HuH-7.5 (cell line): ENCODE measurements at regions not wholly inside any gene's neighbourhood (a gene's known extent, or its start where the extent isn't known, plus 50 kb on each side); places are given as distances from the start of the nearest gene placed in this dataset.

Experiments used
- DNase-seq: peaks from one replicate; pipeline ENCODE4 v3.0.0; 2011; ENCODE audit warnings: low spot score

GRCh38 chr4:104418286-104418685 is 76.4 kb downstream of the CXXC4 start:
- DNase-seq: no peak

GRCh38 chr4:104417357-104417882 is 77.3 kb downstream of the CXXC4 start:
- DNase-seq: no peak

GRCh38 chr4:104416725-104417356 is 77.9 kb downstream of the CXXC4 start:
- DNase-seq: no peak

GRCh38 chr4:104413487-104413886 is 81.2 kb downstream of the CXXC4 start:
- no peak for DNase-seq

DNA sequence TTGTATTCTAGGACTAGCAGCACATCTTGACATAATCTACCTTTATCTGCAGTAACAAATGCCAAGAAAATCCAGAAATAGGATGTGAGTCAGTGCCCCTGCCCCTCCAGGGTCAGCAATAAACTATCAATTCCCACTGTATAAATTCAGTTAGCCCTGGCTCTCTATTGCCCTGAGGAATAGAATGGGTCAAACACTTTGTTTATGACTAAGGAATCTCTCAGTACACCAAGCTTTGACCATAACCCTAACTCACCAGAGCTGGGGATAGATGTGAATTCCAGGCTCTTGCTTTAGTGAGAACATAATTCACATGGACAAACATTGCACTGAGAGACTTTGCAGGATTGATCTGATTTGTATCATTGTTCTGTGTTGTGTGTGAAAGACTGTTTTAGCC is 82.3 kb downstream of the CXXC4 start:
- no peak for DNase-seq

GRCh38 chr4:104411502-104411901 is 83.2 kb downstream of the CXXC4 start:
- no peak for DNase-seq

DNA sequence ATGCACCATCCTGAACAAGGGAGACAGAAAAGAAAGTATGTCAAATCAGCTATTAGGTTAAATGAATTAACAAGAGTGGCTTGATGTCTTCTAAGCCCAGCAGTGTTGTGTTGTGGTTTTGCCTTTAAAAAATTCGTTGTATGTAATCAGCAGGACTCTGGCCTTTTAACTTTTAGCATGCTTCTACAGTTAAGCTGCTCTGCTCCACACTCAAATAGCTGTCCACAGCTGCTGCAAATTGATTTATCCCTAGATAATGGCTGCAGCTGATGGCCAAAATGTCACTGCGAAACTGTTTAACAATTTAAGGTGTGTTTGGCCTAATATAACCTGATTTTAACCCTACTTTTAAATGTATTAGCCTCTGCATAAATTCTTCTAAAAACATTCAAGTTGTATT is 85.8 kb downstream of the CXXC4 start:
- no peak for DNase-seq

GRCh38 chr4:104404361-104404760 is 90.3 kb downstream of the CXXC4 start:
- no peak for DNase-seq

- no peak for DNase-seq
These were observed 99.5 kb downstream of the CXXC4 start for GRCh38 chr4:104395168-104395614.

DNA sequence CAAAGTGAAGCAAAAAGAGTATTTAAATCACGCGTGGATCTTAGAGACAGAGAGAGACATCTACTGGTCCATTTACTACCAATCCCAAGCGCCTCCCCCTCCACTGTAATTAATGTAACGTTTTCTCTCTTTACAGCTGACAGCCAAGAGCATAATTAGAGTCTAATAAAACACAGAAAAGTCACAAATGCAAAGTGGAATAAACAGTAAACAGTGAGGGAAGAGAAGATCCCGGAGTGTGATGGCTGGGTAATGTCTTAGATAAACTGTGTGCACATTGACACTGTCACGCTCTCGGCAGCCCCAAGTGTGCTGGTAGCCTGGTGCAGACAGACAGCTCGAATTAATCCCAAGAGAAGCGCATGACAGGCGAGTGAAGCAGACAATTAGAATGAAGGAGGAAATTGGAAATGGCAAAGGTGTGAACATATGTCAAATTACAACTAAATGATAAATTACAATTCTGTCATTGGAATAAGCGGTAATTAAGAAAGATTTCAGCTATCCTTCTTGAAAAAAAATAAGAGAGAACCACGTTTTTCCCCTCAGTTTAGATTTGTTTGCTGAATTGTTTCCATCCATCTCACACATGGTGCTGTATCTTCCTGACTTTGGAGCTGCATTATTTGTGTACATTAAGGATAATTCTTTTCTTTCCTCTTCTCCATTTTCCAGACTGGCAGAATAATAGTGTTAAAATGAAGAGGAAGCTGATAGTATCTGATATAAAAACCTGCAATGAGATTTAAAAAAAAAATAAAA is 100.1 kb downstream of the CXXC4 start:
- DNase-seq: no peak

DNA sequence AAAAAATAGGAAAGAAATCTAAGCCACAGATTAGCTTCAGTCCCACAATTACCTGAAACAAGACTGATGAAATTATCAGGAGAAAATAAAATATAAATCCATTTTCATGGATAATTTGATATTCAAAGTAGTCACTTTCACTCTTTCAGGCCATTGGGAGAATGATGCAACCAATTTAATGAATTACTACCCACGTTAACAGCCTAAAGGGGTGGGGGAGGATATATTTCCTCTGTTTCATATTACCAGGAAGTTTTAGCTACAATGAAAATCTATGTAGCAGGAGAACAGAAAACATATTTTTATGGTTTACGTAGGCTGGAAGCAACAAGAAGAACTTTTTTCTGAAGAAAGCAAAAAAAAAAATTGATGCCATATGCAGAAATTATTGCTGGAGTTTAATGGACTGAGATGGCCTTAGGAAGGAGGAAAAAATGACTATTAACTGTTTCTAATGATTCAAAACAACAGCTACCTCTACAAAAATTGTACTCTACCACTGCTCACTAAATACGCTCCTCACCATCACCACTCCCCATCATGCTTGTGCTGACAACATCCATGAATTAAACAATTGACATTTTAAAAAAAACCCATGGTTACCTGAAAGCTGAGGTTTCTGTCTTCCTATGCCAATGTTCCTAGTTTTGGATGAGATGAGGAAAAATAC is 100.9 kb downstream of the CXXC4 start:
- no peak for DNase-seq

DNA sequence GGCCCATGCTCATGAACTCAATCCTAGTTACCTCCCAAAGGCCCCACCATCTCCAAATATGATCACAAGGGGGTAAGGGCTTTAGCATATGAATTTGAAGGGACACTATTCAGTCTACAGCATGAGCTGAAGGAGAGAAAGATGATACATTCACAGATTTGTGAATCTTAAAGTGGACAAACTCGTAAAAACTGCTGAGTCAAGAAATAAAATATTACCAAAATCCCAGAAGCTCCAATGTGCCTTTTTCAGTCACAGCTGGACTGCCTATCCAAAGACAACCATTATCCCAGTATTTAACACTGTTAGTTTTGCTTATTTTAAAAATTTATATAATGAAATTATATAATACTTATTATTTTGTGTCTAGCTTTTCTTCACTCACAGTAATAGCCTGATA is 109.0 kb downstream of the CXXC4 start:
- DNase-seq: no peak

- no peak for DNase-seq
These were observed 111.7 kb downstream of the CXXC4 start for GRCh38 chr4:104382961-104383360.

DNA sequence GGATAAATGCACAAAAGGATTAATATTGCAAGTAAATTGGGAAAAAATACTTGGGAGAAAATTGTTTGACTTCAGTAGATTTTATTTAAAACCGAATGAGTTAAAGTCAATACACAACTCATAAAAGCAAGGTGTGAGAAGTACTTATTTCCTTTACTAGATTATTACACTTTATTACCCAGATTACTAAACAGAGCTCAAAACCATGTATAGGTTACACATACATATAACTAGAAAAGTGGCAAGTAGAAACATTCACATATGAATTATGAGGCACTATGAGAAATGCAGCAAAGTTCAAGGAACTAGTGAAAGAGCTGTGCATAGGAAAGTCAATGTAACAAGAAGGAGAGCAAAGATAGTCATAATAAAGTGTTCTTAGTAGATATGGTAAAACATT is 113.0 kb downstream of the CXXC4 start:
- DNase-seq: no peak

DNA sequence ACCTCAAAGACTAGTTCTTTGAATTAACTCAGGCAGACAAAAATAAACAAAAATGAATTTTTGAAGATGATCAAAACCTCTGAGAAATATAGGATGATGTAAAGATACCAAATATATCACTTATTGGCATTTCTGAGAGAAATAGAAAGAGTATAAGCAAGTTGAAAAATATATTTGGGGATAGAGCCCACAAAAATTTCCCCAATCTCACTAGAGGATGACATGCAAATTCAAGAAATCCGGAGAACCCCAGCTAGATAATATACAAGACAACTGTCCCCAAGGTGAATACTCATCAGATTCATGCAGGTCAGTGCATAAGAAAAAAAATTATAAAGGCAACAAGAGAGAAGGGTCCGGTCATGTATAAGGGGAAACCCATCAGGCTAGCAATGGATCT is 129.1 kb downstream of the CXXC4 start:
- no peak for DNase-seq

DNA sequence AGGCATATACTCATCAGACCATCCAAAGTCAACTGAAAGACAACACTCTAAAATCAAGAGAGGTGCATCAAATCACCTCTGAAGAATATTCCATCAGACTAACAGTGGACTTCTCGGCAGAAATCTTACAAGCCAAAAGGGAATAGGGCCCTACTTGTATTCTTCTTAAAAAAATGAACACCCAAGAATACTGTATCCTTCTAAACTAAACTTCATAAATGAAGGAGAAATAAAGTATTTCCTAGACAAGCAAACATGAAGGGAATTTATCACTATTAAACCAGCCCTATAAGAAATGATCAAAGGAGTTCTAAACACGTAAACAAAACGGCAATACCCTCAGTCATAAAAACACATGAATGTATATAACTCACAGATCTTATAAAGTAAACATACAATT is 141.2 kb downstream of the CXXC4 start:
- no peak for DNase-seq

DNA sequence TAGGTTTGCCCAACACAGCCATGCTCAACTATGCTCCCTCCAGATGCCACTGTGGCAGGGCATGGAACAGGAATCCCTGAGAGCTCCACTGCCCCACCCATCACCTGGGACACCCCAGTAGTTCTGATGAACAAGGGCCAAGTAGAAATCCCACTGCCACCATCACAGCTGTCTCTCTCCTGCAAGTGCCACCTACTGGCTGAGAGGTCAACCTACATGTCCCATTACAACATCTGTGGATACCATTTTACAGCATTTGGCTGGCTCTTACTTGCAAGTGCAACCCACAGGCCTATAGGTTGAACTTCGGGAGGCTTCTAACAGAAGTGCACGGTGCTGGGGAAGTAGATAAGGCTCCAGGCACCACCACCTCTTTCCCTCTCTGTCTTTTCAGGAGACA is 142.5 kb downstream of the CXXC4 start:
- no peak for DNase-seq

GRCh38 chr4:104351706-104352105 is 143.0 kb downstream of the CXXC4 start:
- DNase-seq: no peak

- no peak for DNase-seq
These were observed 149.0 kb downstream of the CXXC4 start for GRCh38 chr4:104345598-104346242.

DNA sequence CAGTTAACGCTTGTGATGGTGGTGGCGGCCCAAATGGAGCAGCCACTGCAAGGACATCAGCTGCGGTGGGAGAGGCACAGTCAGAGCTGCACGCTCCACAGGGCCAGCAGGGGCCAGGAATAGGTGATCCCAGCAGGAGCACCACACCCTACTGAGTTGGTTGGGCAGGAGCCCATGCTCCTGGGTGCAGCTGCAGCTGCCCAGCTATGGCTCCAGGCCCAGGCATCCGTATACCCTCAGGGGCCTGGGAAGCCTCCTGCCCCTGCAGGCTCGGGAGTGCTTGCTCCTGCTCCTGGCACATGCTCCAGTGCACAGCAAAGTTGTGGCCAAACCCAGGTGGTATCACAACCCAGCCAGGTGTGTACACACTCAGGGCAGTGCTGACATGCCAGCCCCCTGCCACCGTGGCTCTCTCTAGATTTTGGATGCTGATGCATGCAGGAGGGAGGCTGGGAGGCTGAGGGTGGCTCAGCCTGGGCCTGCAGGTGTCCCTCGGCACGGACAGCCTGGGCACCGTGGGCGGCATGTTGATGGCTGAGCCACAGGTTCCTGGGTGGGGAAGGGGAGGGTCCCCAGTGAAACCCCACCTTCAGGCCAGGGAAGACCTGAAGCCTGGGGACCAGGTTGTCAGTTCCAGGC is 150.2 kb downstream of the CXXC4 start:
- DNase-seq: no peak

DNA sequence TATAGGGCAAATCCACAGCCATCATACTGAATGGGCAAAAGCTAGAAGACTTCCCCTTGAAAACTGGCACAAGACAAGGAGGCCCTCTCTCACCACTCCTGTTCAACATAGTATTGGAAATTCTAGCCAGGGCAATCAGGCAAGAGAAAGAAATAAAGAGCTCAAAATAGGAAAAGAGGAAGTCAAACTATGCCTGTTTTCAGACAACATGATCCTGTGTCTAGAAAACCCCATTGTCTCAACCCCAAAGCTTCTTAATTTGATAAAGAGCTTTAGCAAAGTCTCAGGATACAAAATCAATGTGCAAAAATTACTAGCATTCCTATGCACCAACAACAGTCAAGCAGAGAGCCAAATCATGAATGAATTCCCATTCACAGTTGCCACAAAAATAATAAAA is 160.3 kb downstream of the CXXC4 start:
- DNase-seq: no peak
